GM19395 (cell line): ENCODE measurements at regions not wholly inside any gene's neighbourhood (a gene's known extent, or its start where the extent isn't known, plus 50 kb on each side); places are given as distances from the start of the nearest gene placed in this dataset.

ENCODE experiments used
- ATAC-seq: cut with Tn5 transposase; IDR thresholded peaks from one replicate; pipeline ENCODE4 v1.9.1; 2021; ENCODE audit warnings: mild to moderate bottlenecking, moderate library complexity; ENCODE audit not compliant: unreplicated experiment

DNA sequence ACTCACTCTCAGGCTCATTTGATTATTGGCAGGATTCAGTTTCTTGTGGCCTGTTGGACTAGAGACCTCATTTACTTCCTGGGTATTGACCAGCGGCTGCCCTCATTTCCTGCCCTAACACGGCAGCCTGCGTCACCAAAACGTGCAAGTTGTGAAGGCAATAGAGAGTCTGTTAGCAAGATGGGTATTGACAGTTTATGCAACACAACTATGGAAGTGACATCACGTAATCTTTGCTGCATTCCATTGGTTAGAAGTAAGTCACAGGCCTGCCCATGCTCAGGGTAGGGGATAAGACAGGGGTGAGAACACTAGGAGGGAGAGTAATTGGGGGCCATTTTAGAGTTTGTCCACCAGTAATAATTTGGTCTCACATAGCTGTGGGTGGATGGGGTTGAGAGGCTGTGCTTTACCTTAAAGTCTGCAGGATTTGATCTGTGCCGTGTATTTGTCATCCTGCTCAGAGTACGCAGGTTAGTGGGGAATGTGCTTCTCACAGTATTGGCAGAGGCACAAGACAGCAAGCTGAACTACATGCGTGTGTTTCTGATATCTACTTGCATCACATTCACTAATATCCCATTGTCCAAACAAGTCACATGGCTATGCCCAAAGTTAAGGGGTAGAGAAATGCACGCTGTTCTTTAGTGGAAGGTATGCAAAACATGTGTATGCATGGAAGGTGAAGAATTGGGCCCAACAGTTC, 83.3 kb downstream of the EDEM1 start:
- no peak for ATAC-seq

- ATAC-seq, result no peak
Measured at GRCh38 chr3:5271372-5271683, 83.8 kb downstream of the EDEM1 start.

DNA sequence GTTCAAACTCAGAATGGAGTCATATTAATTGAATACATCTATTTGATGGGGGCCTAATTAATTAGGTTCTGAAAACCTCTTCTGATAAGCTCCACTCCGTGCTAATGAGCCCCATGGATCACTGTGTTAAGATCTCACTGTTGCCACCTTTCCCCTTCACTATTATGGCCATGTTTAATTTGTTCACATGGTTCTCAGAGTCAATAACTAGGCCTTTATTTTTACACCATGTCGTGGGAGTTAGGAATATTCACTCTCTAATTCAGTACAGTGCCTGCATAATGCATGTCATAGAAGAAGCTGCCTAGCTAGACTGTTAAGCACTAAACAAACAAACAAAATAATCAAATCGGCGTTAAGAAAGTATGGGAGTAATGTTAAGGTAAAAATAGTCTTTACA, 84.9 kb downstream of the EDEM1 start:
- no peak for ATAC-seq

- no peak for ATAC-seq
Measured at GRCh38 chr3:5274091-5274490, 86.6 kb downstream of the EDEM1 start.

GRCh38 chr3:5275529-5275928, 88.0 kb downstream of the EDEM1 start:
- no peak for ATAC-seq

- ATAC-seq, result no peak
Measured at GRCh38 chr3:5276934-5277333, 89.4 kb downstream of the EDEM1 start.

DNA sequence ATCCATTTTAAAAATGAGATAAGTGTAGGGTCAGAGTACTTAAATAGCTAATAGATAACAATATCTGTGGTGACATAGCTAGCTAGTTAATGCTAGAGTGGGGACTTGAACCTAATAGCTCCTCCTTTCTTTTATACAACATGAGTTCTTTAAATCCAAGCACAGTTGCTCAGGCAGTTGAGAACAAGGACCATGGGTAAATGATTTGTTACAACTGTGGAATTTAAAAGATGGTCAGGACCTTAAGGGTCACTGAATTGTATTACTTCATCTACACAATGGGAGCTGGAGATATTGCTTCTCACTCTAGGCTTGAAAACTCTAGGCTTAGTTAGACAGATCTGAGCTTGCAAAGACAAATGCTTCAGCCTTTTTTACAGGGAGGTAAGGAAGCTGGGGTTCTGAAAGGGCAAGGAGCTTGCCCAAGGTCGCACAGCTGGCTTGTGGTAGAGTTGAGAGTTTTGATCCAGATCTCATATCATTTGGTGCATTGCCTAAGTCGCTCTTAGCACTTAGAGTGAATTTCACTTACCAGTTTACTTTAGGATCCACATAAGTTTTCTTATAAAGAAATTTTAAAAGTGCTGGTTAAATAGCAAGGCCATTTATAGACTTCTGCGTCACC, 90.2 kb downstream of the EDEM1 start:
- ATAC-seq, result no peak

DNA sequence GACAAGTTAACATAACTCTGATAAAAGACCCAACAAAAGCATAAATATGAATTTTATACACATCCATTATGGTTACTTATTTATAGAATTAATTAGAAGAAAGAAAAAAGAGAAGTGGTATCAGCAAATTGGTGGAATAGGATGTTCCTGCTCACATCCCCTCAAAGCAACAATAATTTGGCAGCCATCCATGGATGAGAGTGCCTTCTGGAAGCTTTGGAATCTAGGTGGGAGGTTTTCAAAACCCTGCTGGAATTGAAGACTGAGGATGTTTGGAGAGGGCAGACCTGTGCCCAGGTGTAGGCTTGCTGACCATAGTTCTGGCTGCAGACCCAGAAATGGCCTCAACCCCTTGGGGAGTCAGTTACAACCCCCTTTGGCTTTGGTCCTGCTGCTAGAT, 91.2 kb downstream of the EDEM1 start:
- ATAC-seq, result no peak

- no peak for ATAC-seq
Measured at GRCh38 chr3:5282703-5283102, 95.2 kb downstream of the EDEM1 start.

DNA sequence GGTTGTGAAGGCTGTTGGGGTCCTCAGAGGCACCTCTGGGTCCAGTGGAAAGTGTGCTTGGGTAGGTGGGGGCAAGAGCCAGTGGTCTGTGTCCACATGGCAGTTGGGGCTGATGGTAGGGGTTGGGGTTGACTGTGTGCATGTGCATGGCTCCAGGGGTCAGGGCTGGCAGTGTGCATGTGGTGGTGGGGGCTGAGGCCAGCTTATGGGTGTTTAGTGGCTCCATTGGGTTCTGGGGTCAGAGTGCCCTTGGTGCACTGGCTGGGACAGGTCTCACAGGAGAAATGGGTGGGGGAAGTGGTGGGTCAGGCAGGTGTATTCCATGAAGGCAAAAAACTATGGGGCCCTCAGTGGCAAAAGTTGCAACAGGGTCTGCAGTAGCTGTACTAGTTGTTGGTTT, 97.9 kb downstream of the EDEM1 start:
- no peak for ATAC-seq

DNA sequence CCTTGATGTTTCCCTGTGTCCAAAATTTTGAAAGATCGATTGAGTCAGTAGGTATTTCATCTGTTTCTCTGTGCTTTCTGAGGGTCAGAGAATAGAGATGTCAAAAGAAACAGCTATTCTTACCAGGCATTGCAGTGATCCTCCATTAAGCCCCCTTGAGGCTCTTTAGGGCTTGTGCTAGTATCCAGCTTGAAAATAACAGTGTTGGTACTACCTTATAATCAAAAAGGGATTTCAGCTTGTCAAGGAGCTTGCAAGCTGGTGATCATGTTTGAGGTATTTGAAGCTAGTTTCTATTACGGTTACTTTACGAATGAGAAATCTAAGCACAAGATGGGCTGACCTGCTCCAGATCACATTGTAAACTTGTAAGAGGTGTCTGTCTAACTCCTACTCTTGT, 103.4 kb downstream of the EDEM1 start:
- no peak for ATAC-seq

DNA sequence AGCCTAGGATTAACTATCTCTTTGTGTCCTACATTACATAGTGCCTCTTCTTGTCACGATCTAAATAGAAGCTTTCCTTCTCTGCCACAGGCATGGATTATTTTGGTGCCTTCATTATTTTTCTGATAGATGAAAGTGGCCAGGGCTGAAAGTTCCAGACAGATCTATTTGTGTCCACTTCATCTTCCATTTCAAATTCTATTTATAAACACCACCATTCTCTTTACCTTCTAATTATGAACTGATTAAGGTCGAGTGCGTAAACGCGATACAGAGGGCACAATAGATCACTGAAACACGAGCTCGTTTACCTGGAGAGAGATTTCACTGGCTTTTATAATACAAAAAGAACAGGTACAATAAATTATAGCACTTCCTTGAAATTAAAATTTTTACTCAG, 105.0 kb downstream of the EDEM1 start:
- ATAC-seq, result no peak

DNA sequence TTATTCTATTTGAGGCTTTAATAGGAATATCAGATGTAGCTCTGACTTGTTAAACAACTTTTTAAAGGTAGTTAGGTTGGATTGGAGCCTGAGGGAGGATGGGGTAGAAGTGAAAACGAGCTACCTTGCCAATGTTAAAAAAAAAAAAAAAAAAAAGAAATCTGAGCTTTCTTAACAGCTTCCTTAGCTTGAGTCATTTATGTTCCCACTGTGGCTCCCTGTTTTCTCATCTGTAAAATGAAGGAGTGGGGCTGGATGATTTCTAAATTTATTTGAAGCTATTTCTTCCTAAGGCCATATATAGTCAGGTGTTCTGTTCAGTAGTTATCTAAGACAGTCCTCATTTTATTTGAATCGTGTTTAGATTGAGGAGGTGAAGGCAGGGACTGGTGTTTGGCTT, 105.7 kb downstream of the EDEM1 start:
- no peak for ATAC-seq

- ATAC-seq, result no peak
Measured at GRCh38 chr3:5294356-5294755, 106.8 kb downstream of the EDEM1 start.

GRCh38 chr3:5295191-5295690, 107.7 kb downstream of the EDEM1 start:
- ATAC-seq, result no peak

DNA sequence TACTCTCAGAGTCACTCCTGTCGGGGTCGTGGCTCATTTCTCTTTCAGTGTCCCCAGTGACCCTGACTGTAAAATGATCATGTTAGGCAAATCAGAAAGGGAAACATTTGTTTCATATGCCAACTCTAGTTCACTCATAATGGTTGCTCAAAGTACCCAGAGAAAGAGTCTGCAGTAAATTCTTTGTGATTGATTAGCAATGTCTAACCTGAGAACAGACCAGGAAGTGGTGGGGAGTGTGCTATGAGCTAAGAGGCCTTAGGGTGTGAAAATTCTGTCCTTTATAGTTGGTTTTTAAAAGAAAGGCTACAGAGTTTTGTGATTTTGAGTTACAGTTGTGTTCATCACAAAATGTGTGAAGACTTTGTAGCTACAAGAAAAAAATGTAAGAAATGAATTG, 108.9 kb downstream of the EDEM1 start:
- ATAC-seq, result no peak

DNA sequence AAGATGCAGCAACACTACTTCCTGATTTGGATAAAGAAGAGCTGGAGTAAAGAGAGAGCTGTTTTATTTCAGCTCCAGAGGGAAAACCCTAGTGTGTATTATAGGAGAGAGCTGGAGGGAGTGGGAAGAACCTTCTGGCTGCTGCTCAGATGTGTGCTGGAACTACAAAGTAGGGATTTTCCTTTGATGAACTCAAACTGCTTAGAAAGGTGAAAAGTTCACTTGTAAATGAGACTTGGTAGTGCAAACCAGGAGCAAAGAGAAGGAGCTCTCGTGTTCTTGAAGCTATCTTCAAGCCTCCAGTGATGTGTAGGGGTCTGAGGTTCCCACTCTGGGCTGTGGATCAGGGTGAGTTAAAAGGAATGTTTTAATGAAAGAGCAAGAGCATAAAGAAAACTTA, 110.4 kb downstream of the EDEM1 start:
- peak; percentile 27 for ATAC-seq

- peak; percentile 99 for ATAC-seq
Measured at GRCh38 chr3:5298453-5298852, 110.9 kb downstream of the EDEM1 start.

- ATAC-seq, result no peak
Measured at GRCh38 chr3:5299161-5299560, 111.7 kb downstream of the EDEM1 start.

GRCh38 chr3:5300638-5301037, 113.1 kb downstream of the EDEM1 start:
- no peak for ATAC-seq

GRCh38 chr3:5301651-5302297, 114.3 kb downstream of the EDEM1 start:
- ATAC-seq, result no peak

DNA sequence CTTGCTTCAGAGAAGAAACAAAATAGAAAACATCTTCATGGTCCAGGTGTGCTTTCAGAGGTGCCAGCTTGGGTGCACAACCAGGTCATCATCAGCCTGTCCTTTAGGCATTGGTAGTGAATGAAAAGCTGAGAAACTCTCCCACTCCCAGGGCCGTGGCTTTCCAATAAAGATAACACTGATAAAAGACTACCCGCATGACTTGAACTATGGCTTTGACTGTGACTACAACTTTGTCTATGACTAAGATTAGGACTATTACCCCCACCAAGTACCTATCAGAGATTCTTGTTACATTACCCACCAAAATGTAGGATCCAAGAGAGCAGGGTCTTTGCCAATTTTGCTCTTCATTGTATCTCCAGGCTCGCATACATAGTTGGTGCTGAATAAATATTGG, 115.2 kb downstream of the EDEM1 start:
- no peak for ATAC-seq
